ENCODE measurements at regions not wholly inside any gene's neighbourhood (a gene's known extent, or its start where the extent isn't known, plus 50 kb on each side); places are given as distances from the start of the nearest gene placed in this dataset.

GRCh38 chrX:42466332-42467046 is 311.5 kb downstream of the PPP1R2C start:
- TF ChIP-seq, protein P1, sequence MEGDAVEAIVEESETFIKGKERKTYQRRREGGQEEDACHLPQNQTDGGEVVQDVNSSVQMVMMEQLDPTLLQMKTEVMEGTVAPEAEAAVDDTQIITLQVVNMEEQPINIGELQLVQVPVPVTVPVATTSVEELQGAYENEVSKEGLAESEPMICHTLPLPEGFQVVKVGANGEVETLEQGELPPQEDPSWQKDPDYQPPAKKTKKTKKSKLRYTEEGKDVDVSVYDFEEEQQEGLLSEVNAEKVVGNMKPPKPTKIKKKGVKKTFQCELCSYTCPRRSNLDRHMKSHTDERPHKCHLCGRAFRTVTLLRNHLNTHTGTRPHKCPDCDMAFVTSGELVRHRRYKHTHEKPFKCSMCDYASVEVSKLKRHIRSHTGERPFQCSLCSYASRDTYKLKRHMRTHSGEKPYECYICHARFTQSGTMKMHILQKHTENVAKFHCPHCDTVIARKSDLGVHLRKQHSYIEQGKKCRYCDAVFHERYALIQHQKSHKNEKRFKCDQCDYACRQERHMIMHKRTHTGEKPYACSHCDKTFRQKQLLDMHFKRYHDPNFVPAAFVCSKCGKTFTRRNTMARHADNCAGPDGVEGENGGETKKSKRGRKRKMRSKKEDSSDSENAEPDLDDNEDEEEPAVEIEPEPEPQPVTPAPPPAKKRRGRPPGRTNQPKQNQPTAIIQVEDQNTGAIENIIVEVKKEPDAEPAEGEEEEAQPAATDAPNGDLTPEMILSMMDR (IDR thresholded peaks at IDR 0.05) = no peak
- TF ChIP-seq POLR2A (IDR thresholded peaks at IDR 0.05) = no peak

Measured in heart left ventricle (tissue), 13 donors.